Fibroblast of skin of back (primary cell): ENCODE measurements at regions not wholly inside any gene's neighbourhood (a gene's known extent, or its start where the extent isn't known, plus 50 kb on each side); places are given as distances from the start of the nearest gene placed in this dataset.
"Not testable (repeated sequence)": the region's sequence is repeated elsewhere in the genome, so short reads cannot be mapped to it uniquely, and the experiment has no call there.

Source experiments
- DNase-seq: peaks from one replicate; pipeline ENCODE4 v3.0.0-alpha.2; 2013

- no peak for DNase-seq
Measured at GRCh38 chr16:22659933-22660332, 149.2 kb downstream of the NPIPB5 start.

GRCh38 chr16:22660441-22661160 is 149.9 kb downstream of the NPIPB5 start:
- DNase-seq = no peak

GRCh38 chr16:22661161-22661647 is 150.5 kb downstream of the NPIPB5 start:
- no peak for DNase-seq

GRCh38 chr16:22662958-22663357 is 151.0 kb upstream of the HS3ST2 start:
- not testable (repeated sequence) for DNase-seq

- DNase-seq = no peak
Measured at GRCh38 chr16:22663389-22664064, 150.4 kb upstream of the HS3ST2 start.

GRCh38 chr16:22664132-22664531 is 149.8 kb upstream of the HS3ST2 start:
- DNase-seq = no peak

- no peak for DNase-seq
Measured at GRCh38 chr16:22664561-22664997, 149.4 kb upstream of the HS3ST2 start.

GRCh38 chr16:22665048-22665797 is 148.7 kb upstream of the HS3ST2 start:
- no peak for DNase-seq

GRCh38 chr16:22665803-22666202 is 148.2 kb upstream of the HS3ST2 start:
- DNase-seq = no peak

GRCh38 chr16:22668318-22668717 is 145.6 kb upstream of the HS3ST2 start:
- no peak for DNase-seq

GRCh38 chr16:22670044-22670536 is 143.9 kb upstream of the HS3ST2 start:
- DNase-seq = no peak

- DNase-seq = no peak
Measured at GRCh38 chr16:22670551-22671041, 143.4 kb upstream of the HS3ST2 start.

- peak; percentile 47 for DNase-seq
Measured at GRCh38 chr16:22671301-22672076, 142.5 kb upstream of the HS3ST2 start.

GRCh38 chr16:22672830-22673210 is 141.1 kb upstream of the HS3ST2 start:
- no peak for DNase-seq

- no peak for DNase-seq
Measured at GRCh38 chr16:22673421-22673831, 140.5 kb upstream of the HS3ST2 start.

GRCh38 chr16:22674832-22675191 is 139.2 kb upstream of the HS3ST2 start:
- DNase-seq = no peak

- DNase-seq = no peak
Measured at GRCh38 chr16:22675745-22676540, 138.0 kb upstream of the HS3ST2 start.

GRCh38 chr16:22677024-22677830 is 136.7 kb upstream of the HS3ST2 start:
- no peak for DNase-seq

GRCh38 chr16:22678311-22678710 is 135.7 kb upstream of the HS3ST2 start:
- DNase-seq = no peak

- DNase-seq = no peak
Measured at GRCh38 chr16:22681554-22682291, 132.2 kb upstream of the HS3ST2 start.
